Left ventricle myocardium superior (tissue), 1 donor: ENCODE measurements at regions not wholly inside any gene's neighbourhood (a gene's known extent, or its start where the extent isn't known, plus 50 kb on each side); places are given as distances from the start of the nearest gene placed in this dataset.
"Not testable (repeated sequence)": the region's sequence is repeated elsewhere in the genome, so short reads cannot be mapped to it uniquely, and the experiment has no call there.

ENCODE experiments used
- ATAC-seq: fragments of 200-7000 bp; cut with Tn5 transposase; one replicate; pipeline ENCODE4 v1.9.1; 2020; ENCODE audit warnings: mild to moderate bottlenecking, moderate library complexity
- DNase-seq: peaks from one replicate; pipeline ENCODE4 v3.0.0-alpha.2; 2020
- intact Hi-C: fragments of 100-400 bp; cut with micrococcal nuclease; formaldehyde crosslinking; loops from one replicate; pipeline ENCODE4 v1.11.0; 2022
- donor health status: DM: no; HTN: yes; CAD: no; lungs with severe emphysema.

DNA sequence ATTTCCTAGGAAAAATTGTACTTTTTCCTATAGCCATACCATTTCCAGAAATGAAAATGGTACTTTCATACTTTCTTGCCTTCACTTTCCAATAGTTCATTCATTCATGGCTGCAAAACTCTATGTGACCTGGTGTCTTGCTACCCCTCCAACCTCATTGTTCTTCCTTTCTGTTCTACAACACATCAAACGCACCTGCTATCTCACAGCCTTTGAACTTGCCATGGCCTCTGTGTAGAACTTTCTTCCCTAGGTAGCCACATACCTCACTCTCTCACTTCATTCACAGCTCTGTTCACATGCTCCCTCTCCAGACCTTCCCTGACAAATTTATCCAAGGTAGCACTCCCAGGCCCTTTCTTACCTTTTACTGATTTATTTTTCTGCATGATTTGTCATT lies 149.2 kb downstream of the DUSP6 start:
- intact Hi-C loops = no loop called here
- ATAC-seq (no peak), DNase-seq (no peak)

DNA sequence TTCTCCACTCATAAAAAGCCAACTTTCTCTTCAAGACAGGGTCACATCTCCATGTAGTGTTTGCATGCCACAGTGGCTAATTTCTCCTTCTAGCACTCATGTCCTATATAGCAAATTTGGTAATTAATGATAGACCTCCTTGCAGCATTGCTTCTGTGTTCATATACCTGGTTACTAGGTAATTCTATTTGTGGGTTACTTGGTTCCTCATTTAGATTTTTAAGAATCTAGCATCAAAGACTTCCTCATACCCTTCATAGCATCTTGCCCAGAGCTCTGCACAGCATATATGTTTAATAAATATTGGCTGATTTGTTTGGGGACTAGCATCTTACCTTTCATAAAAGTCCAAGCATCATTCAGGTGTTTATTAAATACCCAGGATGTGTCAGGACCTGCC lies 152.1 kb downstream of the DUSP6 start:
- intact Hi-C loops = no loop called here

DNA sequence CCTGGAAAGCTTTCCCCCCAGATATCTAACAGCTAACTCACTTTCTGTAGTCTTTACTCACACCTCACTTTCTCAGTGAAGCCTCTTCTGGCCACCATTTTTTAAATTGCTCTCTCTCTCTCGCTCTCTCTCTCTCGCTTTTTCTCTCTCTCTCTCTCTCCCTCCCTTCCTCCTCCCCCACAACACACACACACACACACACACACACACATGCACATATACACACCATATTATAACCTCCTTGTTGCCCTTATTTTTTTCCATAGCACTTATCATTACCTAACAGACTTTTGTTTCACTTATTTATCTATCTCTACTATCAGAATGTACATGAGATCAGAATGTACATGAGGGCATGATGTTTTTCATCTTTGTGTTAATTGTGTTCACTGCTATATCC lies 156.8 kb downstream of the DUSP6 start:
- intact Hi-C loops = no loop called here
- DNase-seq (no peak), ATAC-seq (no peak)

More for the DNA sequence above, 152.1 kb downstream of the DUSP6 start:
- DNase-seq = no peak
- ATAC-seq = no peak

DNA sequence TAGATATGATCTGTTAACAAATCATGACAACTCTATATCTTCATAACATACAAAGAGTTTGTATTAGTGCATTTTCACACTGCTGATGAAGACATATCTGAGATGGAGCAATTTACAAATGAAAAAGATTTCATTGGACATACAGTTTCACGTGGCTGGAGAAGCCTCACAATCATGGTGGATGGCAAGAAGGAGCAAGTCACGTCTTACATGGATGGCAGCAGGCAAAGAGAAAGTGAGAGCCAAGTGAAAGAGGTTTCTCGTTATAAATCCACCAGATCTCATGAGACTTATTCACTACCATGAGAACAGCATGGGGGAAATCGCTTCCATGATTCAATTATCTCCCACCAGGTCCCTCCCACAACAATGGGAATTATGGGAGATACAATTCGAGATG lies 157.6 kb downstream of the DUSP6 start:
- intact Hi-C loops = no loop called here
- ATAC-seq = no peak
- no peak for DNase-seq

DNA sequence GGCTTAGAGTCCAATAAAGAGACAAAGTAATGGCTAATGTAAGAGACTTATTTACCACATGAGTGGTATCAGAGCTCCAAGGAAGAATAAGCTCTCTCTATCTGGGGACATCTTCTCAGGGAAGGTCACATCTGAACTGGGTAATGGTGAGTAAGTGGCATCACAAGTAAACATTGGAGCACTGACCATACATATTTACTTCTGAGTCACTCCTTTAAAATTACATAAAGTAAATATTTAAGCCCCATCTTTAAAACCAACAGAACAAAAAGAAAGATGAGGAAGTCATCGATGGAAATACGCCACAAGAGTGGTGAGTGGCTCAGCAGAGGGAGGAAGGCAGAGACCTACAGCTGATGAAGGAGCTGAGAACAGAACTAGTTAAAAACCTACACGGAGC lies 159.9 kb downstream of the DUSP6 start:
- ATAC-seq (no peak), DNase-seq (no peak)
- intact Hi-C loops = no loop called here

DNA sequence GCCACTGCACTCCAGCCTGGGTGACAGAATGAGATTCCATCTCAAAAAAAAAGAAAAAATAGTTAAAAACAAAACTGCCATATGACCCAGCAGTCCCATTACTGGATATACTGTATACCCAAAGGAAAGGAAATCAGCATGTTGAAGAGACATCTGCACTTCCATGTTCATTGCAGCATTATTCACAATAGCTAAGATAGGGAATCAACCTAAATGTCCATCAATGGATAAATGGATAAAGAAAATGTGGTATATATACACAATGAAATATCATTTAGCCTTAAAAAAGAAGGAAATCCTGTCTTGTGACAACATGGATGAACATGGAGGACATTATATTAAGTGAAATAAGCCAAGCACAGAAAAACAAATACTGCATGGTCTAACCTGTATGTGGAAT lies 160.7 kb downstream of the DUSP6 start:
- intact Hi-C loops, ATAC-seq, DNase-seq: not testable (repeated sequence)

DNA sequence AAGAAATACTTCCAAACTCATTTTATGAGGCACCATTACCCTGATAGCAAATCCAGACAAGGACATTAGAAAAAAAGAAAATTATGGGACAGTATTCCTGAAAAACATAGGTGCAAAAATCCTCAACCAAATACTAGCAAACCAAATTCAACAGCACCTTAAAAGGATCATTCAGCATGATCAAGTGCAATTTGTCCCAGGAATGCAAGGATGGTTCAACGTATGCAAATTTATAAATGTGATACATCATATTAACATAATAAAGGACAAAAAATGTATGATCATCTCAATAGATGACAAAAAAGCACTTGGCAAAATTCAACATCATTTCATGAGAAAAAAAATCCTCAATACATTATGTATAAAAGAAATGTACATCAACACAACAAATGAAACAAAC lies 162.9 kb downstream of the DUSP6 start:
- intact Hi-C loops = no loop called here
- ATAC-seq (no peak), DNase-seq (no peak)

DNA sequence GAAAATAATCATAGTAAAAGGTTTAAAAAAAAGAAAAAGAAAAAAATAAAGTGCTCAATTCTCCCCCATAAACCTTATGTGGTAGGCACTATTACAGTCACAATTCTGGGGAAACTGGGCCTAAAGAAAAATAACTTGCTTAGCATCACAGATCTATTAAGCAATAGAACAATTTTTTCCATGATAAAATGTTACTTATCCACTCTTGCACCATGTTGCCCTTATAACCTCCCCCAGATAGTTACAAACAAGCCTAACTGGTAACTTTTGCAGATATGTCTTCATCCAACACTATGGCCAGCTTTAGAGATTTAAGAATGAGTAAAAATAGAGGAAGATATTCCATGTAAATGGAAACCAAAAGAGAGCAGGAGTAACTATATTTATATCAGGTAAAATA lies 164.8 kb downstream of the DUSP6 start:
- DNase-seq (no peak), ATAC-seq (no peak)
- intact Hi-C loops = no loop called here

DNA sequence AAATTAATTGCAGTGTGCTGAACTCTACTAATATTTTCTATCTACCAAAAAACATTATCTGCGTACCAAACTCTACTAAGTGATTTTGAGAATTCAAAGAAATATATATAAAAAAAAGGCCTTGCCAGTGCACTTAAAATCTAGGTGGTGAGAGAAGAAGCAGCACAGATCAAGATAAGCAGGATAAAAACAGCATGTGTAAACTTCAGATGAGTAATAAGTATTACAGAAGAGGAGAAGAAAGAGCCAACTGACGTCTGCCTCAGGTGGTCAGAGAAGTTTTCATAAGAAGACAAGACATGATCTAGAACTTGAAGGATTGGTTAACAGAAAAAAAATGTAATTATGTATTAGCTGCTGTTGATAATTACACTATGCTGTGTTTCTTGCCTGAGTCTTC lies 166.4 kb downstream of the DUSP6 start:
- intact Hi-C loops = no loop called here
- ATAC-seq = no peak
- DNase-seq = no peak

DNA sequence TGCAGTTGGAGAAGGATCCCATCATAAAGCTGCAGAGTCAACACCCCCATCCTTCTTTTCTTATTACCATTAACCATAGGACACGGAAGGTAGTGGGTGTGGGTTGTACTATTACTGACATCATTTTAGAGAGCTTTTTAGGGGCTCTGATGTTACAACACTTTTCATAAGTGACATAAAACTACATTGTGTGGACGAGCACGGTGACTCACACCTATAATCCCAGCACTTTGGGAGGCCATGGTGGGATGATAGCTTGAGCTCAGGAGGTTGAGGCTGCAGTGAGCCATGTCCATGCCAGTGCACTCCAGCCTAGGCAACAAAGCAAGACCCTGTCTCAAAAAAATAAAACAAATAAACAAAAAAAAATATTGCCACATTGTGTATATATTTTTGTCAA lies 167.1 kb downstream of the DUSP6 start:
- DNase-seq = no peak
- intact Hi-C loops = no loop called here
- no peak for ATAC-seq

DNA sequence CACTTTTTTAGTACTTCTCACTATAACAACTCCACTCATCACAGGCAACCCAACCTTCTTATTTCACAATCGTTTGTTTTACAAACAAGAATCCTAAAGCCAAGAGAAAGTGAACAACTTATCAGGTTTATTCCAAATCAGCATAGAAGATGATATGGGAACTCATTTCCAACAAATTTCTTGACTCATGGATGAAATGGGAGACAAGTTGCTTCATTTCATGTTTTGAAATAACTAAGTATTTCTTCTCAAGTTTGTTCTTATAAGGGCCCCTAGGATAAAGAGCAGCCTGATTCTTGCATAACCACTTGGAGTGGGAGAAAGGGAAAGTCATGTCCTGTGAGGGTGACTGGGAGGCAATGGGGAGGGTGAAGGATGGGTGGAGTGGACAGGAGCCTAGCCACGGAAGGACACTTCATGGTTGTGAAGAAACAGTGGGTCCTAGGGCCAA lies 168.3 kb downstream of the DUSP6 start:
- ATAC-seq = peak; percentile 96
- intact Hi-C loops = no loop called here
- peak; percentile 56 for DNase-seq

DNA sequence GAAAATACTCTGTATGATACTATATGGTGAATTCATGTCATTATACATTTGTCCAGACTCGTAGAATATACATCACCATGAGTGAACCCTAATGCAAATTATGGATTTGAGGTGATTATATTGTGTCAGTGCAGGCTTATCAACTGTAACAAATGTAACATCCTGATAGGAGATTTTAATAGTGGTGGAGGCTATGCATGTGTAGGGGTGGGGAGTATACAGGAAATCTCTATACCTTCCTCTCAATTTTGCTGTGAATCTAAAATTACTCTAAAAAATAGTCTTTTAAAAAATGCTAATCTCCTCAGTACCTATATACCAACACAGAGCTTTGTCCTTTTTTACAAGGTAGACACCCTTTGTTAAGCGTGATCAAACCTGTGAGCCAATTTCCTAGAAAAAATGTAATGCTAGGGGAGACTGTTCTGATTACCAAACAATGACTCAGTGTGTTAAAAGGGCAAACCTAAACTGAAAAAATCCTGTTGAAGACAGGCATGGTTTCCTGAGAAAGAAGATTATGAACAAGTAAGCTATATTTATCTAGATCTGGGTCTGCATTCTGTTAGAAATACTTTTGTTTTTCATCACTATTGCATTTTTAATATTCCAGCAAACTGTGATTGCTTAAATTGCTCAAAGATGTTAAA lies 170.9 kb downstream of the DUSP6 start:
- intact Hi-C loops = no loop called here
- DNase-seq = no peak
- no peak for ATAC-seq

DNA sequence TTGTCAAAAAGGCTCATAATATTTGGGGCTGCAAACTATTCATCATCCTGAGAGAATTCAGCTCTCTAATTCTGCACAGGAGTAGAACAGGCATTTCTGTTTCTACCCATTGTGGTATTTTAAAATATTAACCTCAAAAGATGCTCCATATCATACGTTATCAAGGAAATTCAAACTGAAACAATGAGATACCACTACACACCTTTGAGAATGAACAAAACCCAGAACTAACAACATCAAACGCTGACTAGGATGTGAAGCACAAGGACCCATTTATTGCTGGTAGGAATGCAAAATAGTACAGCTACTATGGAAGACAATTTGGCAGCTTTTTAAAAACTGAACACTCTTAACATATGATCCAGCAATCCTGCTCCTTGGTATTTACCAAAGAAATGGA lies 171.8 kb downstream of the DUSP6 start:
- intact Hi-C loops = no loop called here
- ATAC-seq (no peak), DNase-seq (no peak)

DNA sequence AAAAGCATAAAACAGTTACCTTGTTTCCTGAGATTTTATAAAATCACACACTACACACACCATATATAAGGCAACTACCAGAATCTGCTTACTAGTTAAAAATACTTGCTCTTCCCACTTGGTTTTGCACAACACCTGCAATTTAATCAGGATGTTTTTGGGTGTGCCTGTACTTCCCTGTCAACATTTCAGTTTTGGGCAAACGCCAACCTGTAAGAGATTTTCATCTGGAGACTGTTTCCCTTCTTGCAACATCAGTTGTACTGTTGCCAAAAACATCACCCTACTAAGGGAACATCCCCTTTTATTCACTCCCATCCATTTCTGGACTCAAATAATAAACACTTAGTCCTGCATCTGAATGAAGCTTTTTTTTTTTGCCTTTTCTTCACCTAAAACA lies 172.3 kb downstream of the DUSP6 start:
- DNase-seq = no peak
- intact Hi-C loops = no loop called here
- peak; percentile 78 for ATAC-seq

DNA sequence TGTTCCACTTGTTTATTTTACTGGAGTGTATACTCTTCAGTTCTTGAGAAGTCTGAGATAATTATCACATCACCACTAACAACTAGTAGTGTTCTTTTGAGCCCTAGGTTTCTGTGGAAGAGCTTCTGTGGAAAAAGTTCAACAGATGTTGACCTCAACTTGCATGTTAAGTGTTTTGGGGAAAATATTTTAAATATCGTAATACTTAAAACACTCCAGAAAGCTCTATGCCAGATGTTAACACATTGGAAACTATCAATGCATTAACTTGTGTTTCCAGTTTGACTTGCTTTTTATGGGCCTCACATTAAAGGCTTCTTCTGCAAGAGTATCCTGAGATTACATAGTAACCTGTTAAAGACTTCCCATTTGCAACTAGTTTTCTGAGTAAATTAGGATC lies 173.1 kb downstream of the DUSP6 start:
- ATAC-seq = no peak
- intact Hi-C loops = no loop called here
- DNase-seq = no peak

DNA sequence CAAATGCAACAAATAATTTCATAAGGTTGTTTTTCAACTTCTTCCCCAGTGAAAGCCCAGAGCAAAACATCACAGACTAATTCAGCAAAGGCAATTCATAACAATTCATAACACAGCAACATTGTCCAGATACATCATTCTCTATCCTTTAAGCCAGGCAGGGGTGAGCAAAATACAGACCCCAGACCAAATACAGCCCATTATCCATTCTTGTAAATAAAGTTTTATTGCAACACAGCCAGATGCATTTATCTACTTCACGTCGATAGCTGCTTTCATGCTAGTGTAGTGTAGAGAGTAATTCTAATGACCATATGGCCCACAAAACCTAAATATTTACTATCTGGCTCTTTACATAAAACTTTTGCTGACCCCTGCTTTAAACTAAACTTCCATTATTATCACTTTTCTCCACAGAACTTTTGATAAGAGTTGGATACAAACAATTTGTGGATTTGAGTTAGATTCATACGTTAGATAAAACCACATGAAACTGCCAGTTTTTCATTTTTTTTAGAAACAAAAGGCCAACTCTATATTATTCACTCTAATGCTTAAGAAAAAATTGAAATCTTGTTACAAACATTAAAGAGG lies 174.4 kb downstream of the DUSP6 start:
- ATAC-seq (no peak), DNase-seq (no peak)
- intact Hi-C loops = no loop called here

DNA sequence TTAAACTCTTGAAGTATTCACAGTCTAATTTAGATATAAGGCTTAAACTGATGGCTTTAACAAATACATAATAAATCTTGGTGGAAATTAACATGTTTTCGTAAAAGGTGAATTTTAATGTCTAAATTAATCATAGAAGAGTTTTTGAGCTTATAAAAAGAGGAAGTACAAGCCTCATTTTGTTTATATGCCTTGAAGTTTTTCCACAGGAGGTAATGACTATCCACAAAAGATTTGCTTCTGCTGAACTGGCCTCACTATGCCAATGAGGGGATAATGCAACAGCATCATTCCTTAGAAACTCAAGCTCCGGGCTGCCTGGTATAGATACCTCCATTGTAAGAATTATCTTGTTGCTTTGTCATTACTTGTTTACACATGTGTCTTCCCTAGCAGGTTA lies 175.6 kb downstream of the DUSP6 start:
- intact Hi-C loops = no loop called here
- DNase-seq (no peak), ATAC-seq (no peak)

DNA sequence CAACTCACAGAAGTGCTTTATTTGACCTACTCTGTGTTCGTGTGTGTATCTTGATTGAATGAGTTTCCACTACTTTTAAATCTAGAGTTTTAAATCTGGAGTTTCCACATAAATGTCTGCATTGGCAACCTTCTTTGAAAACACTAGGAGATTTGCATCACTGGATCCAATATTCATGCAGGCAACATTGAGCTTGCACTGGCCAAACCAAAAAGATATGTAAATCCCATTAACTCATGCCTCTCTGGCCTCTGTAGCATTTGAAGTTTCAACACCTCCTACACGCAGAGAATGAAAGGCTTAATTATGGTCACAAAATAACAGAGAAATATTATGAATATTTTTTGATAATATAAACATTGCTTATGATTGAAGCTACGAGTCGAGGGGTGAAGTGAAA lies 178.6 kb downstream of the DUSP6 start:
- DNase-seq = no peak
- intact Hi-C loops = no loop called here
- no peak for ATAC-seq

DNA sequence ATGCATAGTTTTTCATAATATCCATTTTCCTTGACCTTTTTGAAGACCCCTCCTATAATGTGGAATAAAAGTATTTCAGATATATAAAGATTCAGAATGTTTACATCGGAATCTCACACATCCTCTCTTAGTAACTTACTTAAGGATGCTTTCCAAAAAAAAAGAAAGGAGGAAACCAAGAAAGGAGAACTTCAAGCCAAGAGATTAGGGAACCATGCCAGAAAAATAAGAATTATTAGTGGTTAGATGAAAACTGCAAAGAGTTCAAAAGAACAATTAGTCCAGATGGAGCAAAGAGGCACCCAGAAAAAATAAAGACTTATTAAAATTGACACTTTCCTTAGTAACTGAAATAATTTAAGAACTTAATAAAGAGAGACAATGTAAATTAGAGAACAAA lies 179.2 kb downstream of the DUSP6 start:
- intact Hi-C loops = no loop called here
- ATAC-seq = no peak
- no peak for DNase-seq

DNA sequence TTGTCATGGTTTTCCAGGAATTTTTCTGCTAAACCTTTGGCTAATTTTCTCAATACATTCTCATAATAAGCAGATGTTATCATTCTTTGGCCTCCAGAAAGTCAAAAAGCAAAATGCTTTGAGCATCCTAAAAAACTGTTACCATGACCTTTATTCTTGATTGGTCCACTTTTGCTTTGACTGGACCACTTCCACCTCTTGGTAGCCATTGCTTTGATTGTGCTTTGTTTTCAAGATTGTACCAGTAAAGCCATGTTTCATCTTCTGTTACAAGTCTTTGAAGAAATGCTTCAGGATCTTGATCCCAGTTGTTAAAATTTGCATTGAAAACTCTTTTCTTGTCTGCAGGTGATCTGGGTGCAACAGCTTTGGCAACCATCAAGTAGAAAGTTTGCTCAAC lies 180.1 kb downstream of the DUSP6 start:
- ATAC-seq (no peak), DNase-seq (no peak)
- intact Hi-C loops = no loop called here

DNA sequence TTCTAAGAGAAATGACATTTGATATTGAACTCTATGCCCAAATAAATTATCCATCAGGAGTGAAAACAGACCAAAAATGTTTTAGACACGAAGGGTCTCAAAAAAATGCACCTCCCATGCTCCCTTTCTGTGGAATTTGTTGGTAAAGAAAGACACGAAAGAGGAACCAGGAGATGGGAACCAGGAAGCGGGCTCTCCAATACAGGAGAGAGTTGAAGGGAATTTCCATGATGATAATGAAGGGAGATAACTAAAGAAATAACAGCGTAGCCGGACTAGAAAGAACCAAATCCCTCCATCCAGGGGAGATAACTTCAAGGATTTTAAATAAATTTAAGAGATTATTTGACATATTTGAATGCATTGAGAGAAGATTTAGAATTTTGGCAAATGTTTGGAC lies 183.0 kb downstream of the DUSP6 start:
- no peak for ATAC-seq
- intact Hi-C loops = no loop called here

DNA sequence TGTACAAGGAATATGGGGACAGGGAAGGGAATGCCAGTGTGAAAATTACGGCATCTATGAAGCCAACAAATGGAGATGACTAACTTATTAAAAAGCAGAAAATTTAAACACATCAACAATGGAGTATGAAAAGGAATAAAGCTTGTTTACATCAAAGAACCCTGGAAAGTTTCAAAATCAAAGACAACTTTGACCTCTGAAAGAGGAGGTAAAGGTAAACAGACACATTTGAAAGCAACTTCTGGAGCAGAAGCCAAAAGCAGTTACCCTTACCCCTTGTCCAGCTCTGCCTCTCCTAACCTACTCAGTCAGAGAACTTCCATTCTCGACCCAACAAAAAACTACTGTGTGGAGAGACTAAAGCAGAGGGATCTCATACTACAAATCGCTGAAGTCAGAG lies 184.3 kb downstream of the DUSP6 start:
- no peak for DNase-seq
- intact Hi-C loops = no loop called here
- no peak for ATAC-seq

More for the DNA sequence above, 183.0 kb downstream of the DUSP6 start:
- no peak for DNase-seq
